ENCODE measurements at regions not wholly inside any gene's neighbourhood (a gene's known extent, or its start where the extent isn't known, plus 50 kb on each side); places are given as distances from the start of the nearest gene placed in this dataset.

GRCh38 chr6:192313-192664 is 100.0 kb upstream of the DUSP22 start:
- WGBS, 2 donors = 90 to 100% methylated on average over 1 to 5 of the region's 9 CpGs
- Histone ChIP-seq H3K4me1 (peaks cover 0 to 21% (median 8%) of the 10 kb centered on the region in 3 donors), H3K9me3 (no peaks in the 10 kb centered on the region), H3K27me3 (no peaks in the 10 kb centered on the region), H3K4me3 (no peak overlapping the region), H3K27ac (no peak overlapping the region), H3K36me3 (no peaks in the 10 kb centered on the region)
- DNase-seq = no peak
- no peak for TF ChIP-seq POLR2A (IDR thresholded peaks at IDR 0.05)
- no peak for TF ChIP-seq CTCF (IDR thresholded peaks at IDR 0.05)
- intact Hi-C loops (cut with DNase I) = no loop called here

- TF ChIP-seq CTCF (IDR thresholded peaks at IDR 0.05) = no peak
- TF ChIP-seq POLR2A (IDR thresholded peaks at IDR 0.05) = no peak
- Histone ChIP-seq H3K27me3 (no peaks in the 10 kb centered on the region), H3K4me1 (peaks cover 0 to 21% (median 8%) of the 10 kb centered on the region in 3 donors), H3K27ac (no peak overlapping the region), H3K4me3 (no peak overlapping the region), H3K9me3 (no peaks in the 10 kb centered on the region), H3K36me3 (no peaks in the 10 kb centered on the region)
- DNase-seq = no peak
- WGBS, 2 donors = 86 to 90% methylated on average over 7 of the region's 7 CpGs
- intact Hi-C loops (cut with DNase I) = no loop called here
Observed at GRCh38 chr6:193180-193579, 99.1 kb upstream of the DUSP22 start.

GRCh38 chr6:193773-194310 is 98.4 kb upstream of the DUSP22 start:
- H3K9me3 ChIP-seq = no peaks in the 10 kb centered on the region
- no peak overlapping the region for H3K4me3 ChIP-seq
- intact Hi-C loops (cut with DNase I) = no loop called here
- no peak overlapping the region for H3K27ac ChIP-seq
- no peak for TF ChIP-seq CTCF (IDR thresholded peaks at IDR 0.05)
- no peak for TF ChIP-seq POLR2A (IDR thresholded peaks at IDR 0.05)
- H3K36me3 ChIP-seq = no peaks in the 10 kb centered on the region
- H3K27me3 ChIP-seq = no peaks in the 10 kb centered on the region
- H3K4me1 ChIP-seq = peaks cover 0 to 18% (median 5%) of the 10 kb centered on the region in 3 donors
- no peak for DNase-seq
- 56 to 66% methylated on average over 7 of the region's 7 CpGs for WGBS, 2 donors

- H3K4me1 ChIP-seq = peaks cover 0 to 14% (median 5%) of the 10 kb centered on the region in 3 donors
- H3K27me3 ChIP-seq = no peaks in the 10 kb centered on the region
- no peak overlapping the region for H3K27ac ChIP-seq
- H3K36me3 ChIP-seq = no peaks in the 10 kb centered on the region
- no peak for TF ChIP-seq CTCF (IDR thresholded peaks at IDR 0.05)
- TF ChIP-seq POLR2A (IDR thresholded peaks at IDR 0.05) = no peak
- no peak overlapping the region for H3K4me3 ChIP-seq
- intact Hi-C loops (cut with DNase I) = no loop called here
- 32 to 35% methylated on average over 3 of the region's 3 CpGs for WGBS, 2 donors
- H3K9me3 ChIP-seq = no peaks in the 10 kb centered on the region
- DNase-seq = no peak
Observed at GRCh38 chr6:195861-196360, 96.4 kb upstream of the DUSP22 start.

GRCh38 chr6:196543-196942 is 95.7 kb upstream of the DUSP22 start:
- WGBS, 2 donors = 95 to 96% methylated on average over 2 of the region's 2 CpGs
- no peak for DNase-seq
- Histone ChIP-seq H3K4me1 (peaks cover 0 to 14% (median 5%) of the 10 kb centered on the region in 3 donors), H3K4me3 (no peak overlapping the region), H3K27me3 (no peaks in the 10 kb centered on the region), H3K36me3 (no peaks in the 10 kb centered on the region), H3K9me3 (no peaks in the 10 kb centered on the region), H3K27ac (no peak overlapping the region)
- intact Hi-C loops (cut with DNase I) = no loop called here
- no peak for TF ChIP-seq CTCF (IDR thresholded peaks at IDR 0.05)
- TF ChIP-seq POLR2A (IDR thresholded peaks at IDR 0.05) = no peak
